ENCODE measurements at regions not wholly inside any gene's neighbourhood (a gene's known extent, or its start where the extent isn't known, plus 50 kb on each side); places are given as distances from the start of the nearest gene placed in this dataset.

DNA sequence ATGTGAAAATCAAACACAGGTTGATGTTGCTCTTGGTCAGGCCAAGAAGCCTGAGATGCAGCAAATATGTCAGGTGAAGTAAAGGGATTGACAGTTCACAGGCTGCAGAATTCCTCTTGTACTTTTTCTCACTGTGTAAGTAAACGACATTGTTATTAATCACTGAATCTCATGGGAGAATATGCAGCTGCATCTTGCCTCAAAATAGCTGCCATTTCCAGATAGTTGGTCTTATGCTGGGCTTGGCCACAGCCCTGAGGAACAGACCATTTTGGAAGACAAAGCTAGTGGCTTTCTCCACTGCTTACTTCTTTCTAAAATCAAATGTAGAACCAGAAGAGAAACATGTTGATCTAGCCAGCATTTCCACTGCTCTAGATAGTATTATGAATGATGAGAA, 403.4 kb upstream of the NR3C2 start:
- TF ChIP-seq RFX5 (IDR thresholded peaks at IDR 0.05) = no peak
- TF ChIP-seq, protein P1, sequence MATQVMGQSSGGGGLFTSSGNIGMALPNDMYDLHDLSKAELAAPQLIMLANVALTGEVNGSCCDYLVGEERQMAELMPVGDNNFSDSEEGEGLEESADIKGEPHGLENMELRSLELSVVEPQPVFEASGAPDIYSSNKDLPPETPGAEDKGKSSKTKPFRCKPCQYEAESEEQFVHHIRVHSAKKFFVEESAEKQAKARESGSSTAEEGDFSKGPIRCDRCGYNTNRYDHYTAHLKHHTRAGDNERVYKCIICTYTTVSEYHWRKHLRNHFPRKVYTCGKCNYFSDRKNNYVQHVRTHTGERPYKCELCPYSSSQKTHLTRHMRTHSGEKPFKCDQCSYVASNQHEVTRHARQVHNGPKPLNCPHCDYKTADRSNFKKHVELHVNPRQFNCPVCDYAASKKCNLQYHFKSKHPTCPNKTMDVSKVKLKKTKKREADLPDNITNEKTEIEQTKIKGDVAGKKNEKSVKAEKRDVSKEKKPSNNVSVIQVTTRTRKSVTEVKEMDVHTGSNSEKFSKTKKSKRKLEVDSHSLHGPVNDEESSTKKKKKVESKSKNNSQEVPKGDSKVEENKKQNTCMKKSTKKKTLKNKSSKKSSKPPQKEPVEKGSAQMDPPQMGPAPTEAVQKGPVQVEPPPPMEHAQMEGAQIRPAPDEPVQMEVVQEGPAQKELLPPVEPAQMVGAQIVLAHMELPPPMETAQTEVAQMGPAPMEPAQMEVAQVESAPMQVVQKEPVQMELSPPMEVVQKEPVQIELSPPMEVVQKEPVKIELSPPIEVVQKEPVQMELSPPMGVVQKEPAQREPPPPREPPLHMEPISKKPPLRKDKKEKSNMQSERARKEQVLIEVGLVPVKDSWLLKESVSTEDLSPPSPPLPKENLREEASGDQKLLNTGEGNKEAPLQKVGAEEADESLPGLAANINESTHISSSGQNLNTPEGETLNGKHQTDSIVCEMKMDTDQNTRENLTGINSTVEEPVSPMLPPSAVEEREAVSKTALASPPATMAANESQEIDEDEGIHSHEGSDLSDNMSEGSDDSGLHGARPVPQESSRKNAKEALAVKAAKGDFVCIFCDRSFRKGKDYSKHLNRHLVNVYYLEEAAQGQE (IDR thresholded peaks at IDR 0.05) = no peak
